H1 (cell line): ENCODE measurements at regions not wholly inside any gene's neighbourhood (a gene's known extent, or its start where the extent isn't known, plus 50 kb on each side); places are given as distances from the start of the nearest gene placed in this dataset.

ENCODE experiments used
- CTCF ChIA-PET: fragments of 300-600 bp; sonication (Branson Sonifier 250); formaldehyde crosslinking; loops from one replicate; lab custom pipeline; 2021; ENCODE audit not compliant: partially characterized antibody; lab: Charles Lee
- POLR2A ChIA-PET: fragments of 300-600 bp; sonication (Branson Sonifier 250); formaldehyde crosslinking; loops from one replicate; lab custom pipeline; 2021; ENCODE audit warnings: inconsistent platforms; ENCODE audit not compliant: partially characterized antibody; lab: Charles Lee
- DNase-seq, 2 experiments: peaks; one replicate each; pipeline versions ENCODE4 v3.0.0 to v3.0.0-alpha.2; 2010 to 2022; ENCODE audit warnings: low spot score in 2 of 2, low read depth in 1 of 2, mixed read lengths in 1 of 2
- FAIRE-seq: peaks from 2 replicates; lab custom pipeline; 2011; peaks lifted over from hg19 to GRCh38; lab: Jason Lieb, UNC
- H2AFZ ChIP-seq: 2 replicates; pipeline ENCODE4 v1.8.1; 2012; ENCODE audit warnings: low read length, inconsistent platforms
- H2AK5ac ChIP-seq: 2 replicates; pipeline ENCODE4 v1.6.1; 2013; ENCODE audit warnings: low read depth, low read length
- H2BK120ac ChIP-seq: replicated peaks from 2 replicates; pipeline ENCODE3; 2013; ENCODE audit warnings: low read depth, low read length, inconsistent platforms
- H2BK12ac ChIP-seq: 2 replicates; pipeline ENCODE4 v1.6.1; 2013; ENCODE audit warnings: low read depth, low read length
- H2BK15ac ChIP-seq: 2 replicates; pipeline ENCODE4 v1.6.1; 2013; ENCODE audit warnings: low read length
- H2BK20ac ChIP-seq: 2 replicates; pipeline ENCODE4 v1.6.1; 2013; ENCODE audit warnings: low read length
- H2BK5ac ChIP-seq: 2 replicates; pipeline ENCODE4 v1.6.1; 2013; ENCODE audit warnings: low read depth, low read length
- H3K14ac ChIP-seq: 2 replicates; pipeline ENCODE4 v1.6.1; 2013; ENCODE audit warnings: inconsistent platforms; ENCODE audit not compliant: insufficient read length
- H3K18ac ChIP-seq: 2 replicates; pipeline ENCODE4 v1.6.1; 2013; ENCODE audit warnings: low read length; ENCODE audit errors: extremely low read depth
- H3K23ac ChIP-seq: 2 replicates; pipeline ENCODE4 v1.6.1; 2013; ENCODE audit warnings: inconsistent platforms; ENCODE audit not compliant: insufficient read length
- H3K23me2 ChIP-seq: 2 replicates; pipeline ENCODE4 v1.6.1; 2013; ENCODE audit warnings: low read depth, low read length
- H3K27ac ChIP-seq: 2 replicates; pipeline ENCODE4 v1.6.1; 2011; ENCODE audit warnings: low read depth, low read length, inconsistent platforms
- H3K27me3 ChIP-seq, 4 experiments: replicated peaks in 1 of 4; 1 replicate in 1 of 4; 2 replicates in 3 of 4; pipeline versions ENCODE4 v1.6.1 to v1.8.1; 2011 to 2013; ENCODE audit warnings: low read length in 3 of 4, mild to moderate bottlenecking in 3 of 4, inconsistent platforms in 2 of 4, mixed read lengths in 2 of 4, moderate library complexity in 1 of 4; ENCODE audit not compliant: control insufficient read depth in 3 of 4, insufficient read depth in 3 of 4; ENCODE audit errors: extremely low read depth in 1 of 4
- H3K36me3 ChIP-seq, 4 experiments: 2 replicates each; pipeline versions ENCODE4 v1.6.1 to v1.8.1; 2011 to 2013; ENCODE audit warnings: mild to moderate bottlenecking in 4 of 4, low read length in 3 of 4, moderate library complexity in 2 of 4, control low read depth in 1 of 4, inconsistent platforms in 1 of 4; ENCODE audit not compliant: insufficient read depth in 4 of 4, control insufficient read depth in 2 of 4
- H3K4ac ChIP-seq: replicated peaks from 2 replicates; pipeline ENCODE3; 2013; ENCODE audit warnings: low read length, low read depth, mixed read lengths, inconsistent platforms; ENCODE audit not compliant: insufficient read length
- H3K4me1 ChIP-seq, 4 experiments: replicated peaks in 1 of 4; 1 replicate in 1 of 4; 2 replicates in 3 of 4; pipeline versions ENCODE4 v1.6.1 to v1.8.1; 2011 to 2013; ENCODE audit warnings: low read length in 3 of 4, inconsistent platforms in 2 of 4, mixed read lengths in 1 of 4; ENCODE audit not compliant: insufficient read depth in 4 of 4, control insufficient read depth in 3 of 4
- H3K4me2 ChIP-seq, 2 experiments: 2 replicates each; pipeline versions ENCODE4 v1.6.1 to v1.8.1; 2011 to 2013; ENCODE audit warnings: low read depth in 2 of 2, low read length in 2 of 2, control low read depth in 1 of 2, inconsistent platforms in 1 of 2, mild to moderate bottlenecking in 1 of 2; ENCODE audit not compliant: insufficient read depth in 1 of 2
- H3K4me3 ChIP-seq, 4 experiments: fragments of 200-600, 300-600 bp in 1 of 4; sonication (generic), shearing (Covaris generic), sonication (Bioruptor Twin) in 1 of 4; 2 replicates each; pipeline versions ENCODE4 v1.5.1 to v1.8.1; 2011 to 2016; ENCODE audit warnings: low read length in 4 of 4, low read depth in 3 of 4, control low read depth in 2 of 4, inconsistent platforms in 2 of 4, mild to moderate bottlenecking in 2 of 4, mixed read lengths in 1 of 4, moderate library complexity in 1 of 4; ENCODE audit not compliant: insufficient read depth in 2 of 4; ENCODE audit errors: extremely low read depth in 1 of 4
- H3K56ac ChIP-seq: replicated peaks from 2 replicates; pipeline ENCODE3; 2013; ENCODE audit warnings: low read depth, mild to moderate bottlenecking, mixed read lengths, low read length, inconsistent platforms; ENCODE audit not compliant: insufficient read length
- H3K79me1 ChIP-seq: 2 replicates; pipeline ENCODE4 v1.6.1; 2013; ENCODE audit warnings: low read depth, low read length, control low read depth
- H3K79me2 ChIP-seq, 2 experiments: 2 replicates each; pipeline versions ENCODE4 v1.6.1 to v1.8.1; 2012 to 2013; ENCODE audit warnings: low read length in 2 of 2, mild to moderate bottlenecking in 2 of 2, inconsistent platforms in 1 of 2; ENCODE audit not compliant: insufficient read depth in 2 of 2, control insufficient read depth in 1 of 2
- H3K9ac ChIP-seq, 4 experiments: replicated peaks in 1 of 4; 1 replicate in 1 of 4; 2 replicates in 3 of 4; pipeline versions ENCODE4 v1.6.1 to v1.8.1; 2011 to 2013; ENCODE audit warnings: low read depth in 3 of 4, low read length in 3 of 4, control low read depth in 2 of 4, mild to moderate bottlenecking in 2 of 4, moderate library complexity in 2 of 4, inconsistent platforms in 1 of 4; ENCODE audit errors: extremely low read depth in 1 of 4
- H3K9me3 ChIP-seq, 2 experiments: 2 replicates each; pipeline versions ENCODE4 v1.6.1 to v1.8.1; 2012 to 2013; ENCODE audit warnings: mild to moderate bottlenecking in 2 of 2, moderate library complexity in 2 of 2, control low read depth in 1 of 2, inconsistent platforms in 1 of 2, low read depth in 1 of 2, low read length in 1 of 2, mixed read lengths in 1 of 2; ENCODE audit not compliant: insufficient read depth in 2 of 2
- H4K20me1 ChIP-seq, 2 experiments: replicated peaks in 1 of 2; 2 replicates each; pipeline versions ENCODE3 to v1.8.1; 2011 to 2013; ENCODE audit warnings: inconsistent platforms in 2 of 2, low read length in 2 of 2, mild to moderate bottlenecking in 1 of 2; ENCODE audit not compliant: insufficient read depth in 2 of 2, control insufficient read depth in 1 of 2
- H4K5ac ChIP-seq: 2 replicates; pipeline ENCODE4 v1.6.1; 2013; ENCODE audit warnings: low read length, low read depth, mixed read lengths, inconsistent platforms; ENCODE audit not compliant: insufficient read length
- H4K8ac ChIP-seq: 2 replicates; pipeline ENCODE4 v1.8.0; 2013; ENCODE audit warnings: mild to moderate bottlenecking, moderate library complexity, low read length, inconsistent platforms; ENCODE audit not compliant: insufficient read depth; ENCODE audit errors: extremely low read depth
- H4K91ac ChIP-seq: replicated peaks from 2 replicates; pipeline ENCODE3; 2013; ENCODE audit warnings: low read length, mixed read lengths, inconsistent platforms; ENCODE audit not compliant: insufficient read length
- CHD2 ChIP-seq: IDR thresholded peaks from 2 replicates; pipeline ENCODE4 v1.6.1; 2012; ENCODE audit warnings: low read length, improper control_type of control experiment
- KDM5A ChIP-seq: fragments of 200-600 bp; IDR thresholded peaks from 2 replicates; pipeline ENCODE4 v1.7.1; 2012; ENCODE audit warnings: mild to moderate bottlenecking, low read length, inconsistent platforms, mixed read lengths
- POLR2AphosphoS5 ChIP-seq: IDR thresholded peaks from 2 replicates; pipeline ENCODE4 v1.6.1; 2011; ENCODE audit warnings: low read depth, low read length
- RAD21 ChIP-seq, 2 experiments: IDR thresholded peaks in 1 of 2; conservative IDR thresholded peaks in 1 of 2; 2 replicates each; pipeline ENCODE4 v1.6.1; 2011; ENCODE audit warnings: low read depth in 2 of 2, low read length in 2 of 2, improper control_type of control experiment in 1 of 2, inconsistent platforms in 1 of 2, mild to moderate bottlenecking in 1 of 2, moderate library complexity in 1 of 2
- RNF2 ChIP-seq: fragments of 200-900, 300-1000 bp; sonication (generic); IDR thresholded peaks from 2 replicates; pipeline ENCODE4 v1.7.1; 2016; ENCODE audit warnings: borderline replicate concordance, low read depth, mild to moderate bottlenecking, antibody characterized with exemption, low read length; ENCODE audit not compliant: poor library complexity, severe bottlenecking; ENCODE audit errors: missing control alignments

- Histone ChIP-seq H2BK5ac (no peak overlapping the region), H3K79me1 (no peaks in the 10 kb centered on the region), H3K56ac (no peak overlapping the region)
- no peak for TF ChIP-seq RAD21 (IDR thresholded peaks at IDR 0.05 in 1 of 2, conservative IDR thresholded peaks at IDR 0.05 in 1 of 2; ENCODE audit: low read depth in 2 of 2, low read length in 2 of 2)
- TF ChIP-seq KDM5A, result no peak
- no peak for TF ChIP-seq RNF2
- no peak for TF ChIP-seq POLR2AphosphoS5
- no peak for TF ChIP-seq CHD2
- TF ChIP-seq, all 59 proteins: peak for 0
- no peak overlapping the region for H2AFZ ChIP-seq
- no peak overlapping the region for H4K91ac ChIP-seq
- H2BK15ac ChIP-seq, result no peak overlapping the region
- no peaks in the 10 kb centered on the region for H3K27me3 ChIP-seq
- H3K4me2 ChIP-seq, result no peak overlapping the region
- no peaks in the 10 kb centered on the region for H3K4me1 ChIP-seq
- H4K8ac ChIP-seq, result no peak overlapping the region
- H3K36me3 ChIP-seq, result no peaks in the 10 kb centered on the region
- no peak overlapping the region for H3K14ac ChIP-seq
- H2BK20ac ChIP-seq, result no peak overlapping the region
- H2AK5ac ChIP-seq, result no peak overlapping the region
- ChIA-PET POLR2A (no interaction called here), CTCF (interaction anchor here (0.6 kb wide), 1 partner anchor 444 kb away, joined by 3 read pairs; no protein-coding TSS in a partner anchor)
- no peaks in the 10 kb centered on the region for H3K23me2 ChIP-seq
- no peaks in the 10 kb centered on the region for H3K79me2 ChIP-seq
- no peak overlapping the region for H3K4me3 ChIP-seq
- DNase-seq (no peak), FAIRE-seq (no peak)
- no peaks in the 10 kb centered on the region for H3K9me3 ChIP-seq
- no peak overlapping the region for H3K27ac ChIP-seq
- no peaks in the 10 kb centered on the region for H4K20me1 ChIP-seq
- H3K9ac ChIP-seq, result no peak overlapping the region
- no peak overlapping the region for H4K5ac ChIP-seq
- no peak overlapping the region for H2BK12ac ChIP-seq
- H2BK120ac ChIP-seq, result no peak overlapping the region
- no peak overlapping the region for H3K4ac ChIP-seq
- H3K18ac ChIP-seq, result no peak overlapping the region
- H3K23ac ChIP-seq, result no peak overlapping the region
These were observed 252.2 kb upstream of the RBBP8 start for GRCh38 chr18:22680944-22681343.
